ENCODE measurements at regions not wholly inside any gene's neighbourhood (a gene's known extent, or its start where the extent isn't known, plus 50 kb on each side); places are given as distances from the start of the nearest gene placed in this dataset.

- no peak for TF ChIP-seq BACH2 (CRISPR knock-in tag; IDR thresholded peaks at IDR 0.05; ENCODE audit: borderline replicate concordance)
These were observed 70.8 kb upstream of the FREM3 start (continued) for GRCh38 chr4:143771269-143771668.

GRCh38 chr4:143768007-143768591 lies 67.6 kb upstream of the FREM3 start:
- TF ChIP-seq GLIS3 (CRISPR knock-in tag; IDR thresholded peaks at IDR 0.05): no peak
- no peak for TF ChIP-seq ZFP3 (CRISPR knock-in tag; IDR thresholded peaks at IDR 0.05)
- peak; percentile 58; the same call in 1 of the 2 replicates for TF ChIP-seq ZC3H10 (CRISPR knock-in tag; IDR thresholded peaks at IDR 0.05)
- peak; percentile 56 for TF ChIP-seq ISL1 (CRISPR knock-in tag; IDR thresholded peaks at IDR 0.05)
- TF ChIP-seq RARB (CRISPR knock-in tag; IDR thresholded peaks at IDR 0.05): no peak
- no peak for TF ChIP-seq PPARA (CRISPR knock-in tag; IDR thresholded peaks at IDR 0.05; ENCODE audit: borderline replicate concordance)
- TF ChIP-seq, protein P1, sequence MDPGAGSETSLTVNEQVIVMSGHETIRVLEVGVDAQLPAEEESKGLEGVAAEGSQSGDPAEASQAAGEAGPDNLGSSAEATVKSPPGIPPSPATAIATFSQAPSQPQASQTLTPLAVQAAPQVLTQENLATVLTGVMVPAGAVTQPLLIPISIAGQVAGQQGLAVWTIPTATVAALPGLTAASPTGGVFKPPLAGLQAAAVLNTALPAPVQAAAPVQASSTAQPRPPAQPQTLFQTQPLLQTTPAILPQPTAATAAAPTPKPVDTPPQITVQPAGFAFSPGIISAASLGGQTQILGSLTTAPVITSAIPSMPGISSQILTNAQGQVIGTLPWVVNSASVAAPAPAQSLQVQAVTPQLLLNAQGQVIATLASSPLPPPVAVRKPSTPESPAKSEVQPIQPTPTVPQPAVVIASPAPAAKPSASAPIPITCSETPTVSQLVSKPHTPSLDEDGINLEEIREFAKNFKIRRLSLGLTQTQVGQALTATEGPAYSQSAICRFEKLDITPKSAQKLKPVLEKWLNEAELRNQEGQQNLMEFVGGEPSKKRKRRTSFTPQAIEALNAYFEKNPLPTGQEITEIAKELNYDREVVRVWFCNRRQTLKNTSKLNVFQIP (CRISPR knock-in tag; IDR thresholded peaks at IDR 0.05; ENCODE audit: borderline replicate concordance, low read depth): no peak
- peak; percentile 95 for ATAC-seq

DNA sequence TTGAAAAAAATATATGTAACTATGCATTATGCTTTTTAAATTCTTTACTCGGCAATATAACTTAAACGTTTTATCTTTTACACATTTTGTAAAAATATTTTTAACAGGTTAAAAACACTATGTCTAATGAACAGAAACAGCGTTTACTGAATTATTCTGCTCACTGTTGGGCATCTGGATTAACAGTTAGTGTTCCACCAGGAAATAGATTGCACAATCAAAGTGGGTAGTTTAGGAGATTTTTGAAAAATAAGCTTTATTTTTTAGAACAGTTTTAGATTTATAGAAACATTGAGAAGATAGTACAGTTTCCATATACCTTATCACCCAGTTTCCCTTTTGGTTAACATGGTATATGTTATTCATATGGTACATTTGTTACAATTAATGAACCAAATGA lies 63.1 kb upstream of the FREM3 start:
- no peak for ATAC-seq

More for the DNA sequence above, 63.1 kb upstream of the FREM3 start:
- TF ChIP-seq, protein P2, sequence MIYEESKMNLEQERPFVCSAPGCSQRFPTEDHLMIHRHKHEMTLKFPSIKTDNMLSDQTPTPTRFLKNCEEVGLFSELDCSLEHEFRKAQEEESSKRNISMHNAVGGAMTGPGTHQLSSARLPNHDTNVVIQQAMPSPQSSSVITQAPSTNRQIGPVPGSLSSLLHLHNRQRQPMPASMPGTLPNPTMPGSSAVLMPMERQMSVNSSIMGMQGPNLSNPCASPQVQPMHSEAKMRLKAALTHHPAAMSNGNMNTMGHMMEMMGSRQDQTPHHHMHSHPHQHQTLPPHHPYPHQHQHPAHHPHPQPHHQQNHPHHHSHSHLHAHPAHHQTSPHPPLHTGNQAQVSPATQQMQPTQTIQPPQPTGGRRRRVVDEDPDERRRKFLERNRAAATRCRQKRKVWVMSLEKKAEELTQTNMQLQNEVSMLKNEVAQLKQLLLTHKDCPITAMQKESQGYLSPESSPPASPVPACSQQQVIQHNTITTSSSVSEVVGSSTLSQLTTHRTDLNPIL (CRISPR knock-in tag; IDR thresholded peaks at IDR 0.05; ENCODE audit: low read depth): no peak
- TF ChIP-seq ARNTL (CRISPR knock-in tag; IDR thresholded peaks at IDR 0.05; ENCODE audit: borderline replicate concordance, low read depth): no peak
- TF ChIP-seq OSR1 (CRISPR knock-in tag; IDR thresholded peaks at IDR 0.05): no peak
- TF ChIP-seq, protein P3, sequence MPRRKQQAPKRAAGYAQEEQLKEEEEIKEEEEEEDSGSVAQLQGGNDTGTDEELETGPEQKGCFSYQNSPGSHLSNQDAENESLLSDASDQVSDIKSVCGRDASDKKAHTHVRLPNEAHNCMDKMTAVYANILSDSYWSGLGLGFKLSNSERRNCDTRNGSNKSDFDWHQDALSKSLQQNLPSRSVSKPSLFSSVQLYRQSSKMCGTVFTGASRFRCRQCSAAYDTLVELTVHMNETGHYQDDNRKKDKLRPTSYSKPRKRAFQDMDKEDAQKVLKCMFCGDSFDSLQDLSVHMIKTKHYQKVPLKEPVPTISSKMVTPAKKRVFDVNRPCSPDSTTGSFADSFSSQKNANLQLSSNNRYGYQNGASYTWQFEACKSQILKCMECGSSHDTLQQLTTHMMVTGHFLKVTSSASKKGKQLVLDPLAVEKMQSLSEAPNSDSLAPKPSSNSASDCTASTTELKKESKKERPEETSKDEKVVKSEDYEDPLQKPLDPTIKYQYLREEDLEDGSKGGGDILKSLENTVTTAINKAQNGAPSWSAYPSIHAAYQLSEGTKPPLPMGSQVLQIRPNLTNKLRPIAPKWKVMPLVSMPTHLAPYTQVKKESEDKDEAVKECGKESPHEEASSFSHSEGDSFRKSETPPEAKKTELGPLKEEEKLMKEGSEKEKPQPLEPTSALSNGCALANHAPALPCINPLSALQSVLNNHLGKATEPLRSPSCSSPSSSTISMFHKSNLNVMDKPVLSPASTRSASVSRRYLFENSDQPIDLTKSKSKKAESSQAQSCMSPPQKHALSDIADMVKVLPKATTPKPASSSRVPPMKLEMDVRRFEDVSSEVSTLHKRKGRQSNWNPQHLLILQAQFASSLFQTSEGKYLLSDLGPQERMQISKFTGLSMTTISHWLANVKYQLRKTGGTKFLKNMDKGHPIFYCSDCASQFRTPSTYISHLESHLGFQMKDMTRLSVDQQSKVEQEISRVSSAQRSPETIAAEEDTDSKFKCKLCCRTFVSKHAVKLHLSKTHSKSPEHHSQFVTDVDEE (CRISPR knock-in tag; IDR thresholded peaks at IDR 0.05): no peak
- TF ChIP-seq BACH2 (CRISPR knock-in tag; IDR thresholded peaks at IDR 0.05; ENCODE audit: borderline replicate concordance): no peak
- TF ChIP-seq ZNF565 (CRISPR knock-in tag; conservative IDR thresholded peaks at IDR 0.05; ENCODE audit: low read depth): no peak
- TF ChIP-seq ZC3H10 (CRISPR knock-in tag; IDR thresholded peaks at IDR 0.05): no peak
- no peak for TF ChIP-seq TCF4 (CRISPR knock-in tag; IDR thresholded peaks at IDR 0.05; ENCODE audit: borderline replicate concordance)
- no peak for TF ChIP-seq ZFP30 (CRISPR knock-in tag; IDR thresholded peaks at IDR 0.05)
- TF ChIP-seq ZNF8 (CRISPR knock-in tag; IDR thresholded peaks at IDR 0.05): no peak
- TF ChIP-seq ESRRG (CRISPR knock-in tag; IDR thresholded peaks at IDR 0.05): no peak
- no peak for TF ChIP-seq ISL1 (CRISPR knock-in tag; IDR thresholded peaks at IDR 0.05)
- no peak for TF ChIP-seq SNAI2 (CRISPR knock-in tag; IDR thresholded peaks at IDR 0.05)
- no peak for TF ChIP-seq PPARA (CRISPR knock-in tag; IDR thresholded peaks at IDR 0.05; ENCODE audit: borderline replicate concordance)
- TF ChIP-seq TOX (CRISPR knock-in tag; IDR thresholded peaks at IDR 0.05; ENCODE audit: borderline replicate concordance): no peak
- TF ChIP-seq, protein P4, sequence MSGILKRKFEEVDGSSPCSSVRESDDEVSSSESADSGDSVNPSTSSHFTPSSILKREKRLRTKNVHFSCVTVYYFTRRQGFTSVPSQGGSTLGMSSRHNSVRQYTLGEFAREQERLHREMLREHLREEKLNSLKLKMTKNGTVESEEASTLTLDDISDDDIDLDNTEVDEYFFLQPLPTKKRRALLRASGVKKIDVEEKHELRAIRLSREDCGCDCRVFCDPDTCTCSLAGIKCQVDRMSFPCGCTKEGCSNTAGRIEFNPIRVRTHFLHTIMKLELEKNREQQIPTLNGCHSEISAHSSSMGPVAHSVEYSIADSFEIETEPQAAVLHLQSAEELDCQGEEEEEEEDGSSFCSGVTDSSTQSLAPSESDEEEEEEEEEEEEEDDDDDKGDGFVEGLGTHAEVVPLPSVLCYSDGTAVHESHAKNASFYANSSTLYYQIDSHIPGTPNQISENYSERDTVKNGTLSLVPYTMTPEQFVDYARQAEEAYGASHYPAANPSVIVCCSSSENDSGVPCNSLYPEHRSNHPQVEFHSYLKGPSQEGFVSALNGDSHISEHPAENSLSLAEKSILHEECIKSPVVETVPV (CRISPR knock-in tag; IDR thresholded peaks at IDR 0.05): no peak
- no peak for TF ChIP-seq GLIS3 (CRISPR knock-in tag; IDR thresholded peaks at IDR 0.05)
- TF ChIP-seq, protein P1 (CRISPR knock-in tag; IDR thresholded peaks at IDR 0.05; ENCODE audit: borderline replicate concordance, low read depth): no peak

All from SK-N-SH treated with all-trans-retinoic acid at 6 μM for 48 hours (cell line).